H9 (cell line): ENCODE measurements at regions not wholly inside any gene's neighbourhood (a gene's known extent, or its start where the extent isn't known, plus 50 kb on each side); places are given as distances from the start of the nearest gene placed in this dataset.

Source experiments
- DNase-seq: peaks from one replicate; pipeline ENCODE4 v3.0.0-alpha.2; 2017
- H2AFZ ChIP-seq: one replicate; pipeline ENCODE4 v1.6.1; 2013; ENCODE audit warnings: mild to moderate bottlenecking, low read length, control low read depth, moderate library complexity
- H2AK5ac ChIP-seq: 2 replicates; pipeline ENCODE4 v1.6.1; 2013; ENCODE audit warnings: low read length, control low read depth, mixed read lengths; ENCODE audit not compliant: insufficient read length
- H2BK120ac ChIP-seq: one replicate; pipeline ENCODE4 v1.6.1; 2013; ENCODE audit warnings: low read depth, mild to moderate bottlenecking, low read length, control low read depth, inconsistent platforms; ENCODE audit not compliant: poor library complexity, severe bottlenecking
- H2BK12ac ChIP-seq: 2 replicates; pipeline ENCODE4 v1.6.1; 2013; ENCODE audit warnings: low read length, control low read depth, mixed read lengths, low read depth; ENCODE audit not compliant: insufficient read length
- H2BK15ac ChIP-seq: 2 replicates; pipeline ENCODE4 v1.6.1; 2013; ENCODE audit warnings: low read depth, low read length, control low read depth
- H2BK20ac ChIP-seq: one replicate; pipeline ENCODE4 v1.6.1; 2013; ENCODE audit warnings: low read depth, mild to moderate bottlenecking, low read length, control low read depth, inconsistent platforms; ENCODE audit not compliant: poor library complexity, severe bottlenecking
- H2BK5ac ChIP-seq: 2 replicates; pipeline ENCODE4 v1.6.1; 2013; ENCODE audit warnings: low read length, control low read depth, mixed read lengths; ENCODE audit not compliant: insufficient read length
- H3K14ac ChIP-seq: 2 replicates; pipeline ENCODE4 v1.6.1; 2013; ENCODE audit warnings: low read length, control low read depth; ENCODE audit not compliant: insufficient read depth
- H3K18ac ChIP-seq: 2 replicates; pipeline ENCODE4 v1.6.1; 2013; ENCODE audit warnings: low read depth, mild to moderate bottlenecking, mixed read lengths, low read length, control low read depth; ENCODE audit not compliant: insufficient read length
- H3K23ac ChIP-seq: 2 replicates; pipeline ENCODE4 v1.6.1; 2013; ENCODE audit warnings: low read length, control low read depth, mixed read lengths, low read depth; ENCODE audit not compliant: insufficient read length
- H3K23me2 ChIP-seq: 2 replicates; pipeline ENCODE4 v1.6.1; 2013; ENCODE audit warnings: low read depth, mild to moderate bottlenecking, mixed read lengths, low read length, control low read depth; ENCODE audit not compliant: insufficient read length, poor library complexity, severe bottlenecking
- H3K27ac ChIP-seq: 2 replicates; pipeline ENCODE4 v1.5.1; 2013; ENCODE audit warnings: low read length, control low read depth, mixed read lengths, low read depth; ENCODE audit not compliant: insufficient read length
- H3K27me3 ChIP-seq: 2 replicates; pipeline ENCODE4 v1.6.1; 2013; ENCODE audit warnings: low read length, control low read depth, inconsistent platforms; ENCODE audit not compliant: insufficient read depth
- H3K4ac ChIP-seq: 2 replicates; pipeline ENCODE4 v1.6.1; 2013; ENCODE audit warnings: low read depth, mild to moderate bottlenecking, control low read depth, inconsistent platforms, low read length, moderate library complexity
- H3K4me1 ChIP-seq: 2 replicates; pipeline ENCODE4 v1.6.1; 2013; ENCODE audit warnings: low read length, control low read depth, inconsistent platforms; ENCODE audit not compliant: insufficient read depth
- H3K4me2 ChIP-seq: 2 replicates; pipeline ENCODE4 v1.6.1; 2013; ENCODE audit warnings: low read length, control low read depth, mixed read lengths; ENCODE audit not compliant: insufficient read length, insufficient read depth
- H3K56ac ChIP-seq: 2 replicates; pipeline ENCODE4 v1.6.1; 2013; ENCODE audit warnings: low read depth, mild to moderate bottlenecking, mixed read lengths, low read length, control low read depth; ENCODE audit not compliant: insufficient read length
- H3K79me1 ChIP-seq: 2 replicates; pipeline ENCODE4 v1.6.1; 2013; ENCODE audit warnings: low read depth, mild to moderate bottlenecking, moderate library complexity, low read length, control low read depth, inconsistent platforms; ENCODE audit not compliant: insufficient read depth, poor library complexity, severe bottlenecking
- H3K79me2 ChIP-seq: 2 replicates; pipeline ENCODE4 v1.6.1; 2013; ENCODE audit warnings: low read length, control low read depth, inconsistent platforms; ENCODE audit not compliant: insufficient read depth
- H3K9ac ChIP-seq: 2 replicates; pipeline ENCODE4 v1.6.1; 2013; ENCODE audit warnings: low read length, control low read depth, mixed read lengths; ENCODE audit not compliant: insufficient read length; ENCODE audit errors: extremely low read depth
- H3K9me3 ChIP-seq: one replicate; pipeline ENCODE4 v1.6.1; 2013; ENCODE audit warnings: low read depth, low read length, inconsistent platforms; ENCODE audit not compliant: control insufficient read depth
- H3T11ph ChIP-seq: one replicate; pipeline ENCODE4 v1.6.1; 2013; ENCODE audit warnings: mild to moderate bottlenecking, low read length, control low read depth, inconsistent platforms
- H4K20me1 ChIP-seq: one replicate; pipeline ENCODE4 v1.6.1; 2013; ENCODE audit not compliant: control insufficient read depth, insufficient read length, insufficient read depth
- H4K5ac ChIP-seq: 2 replicates; pipeline ENCODE4 v1.6.1; 2013; ENCODE audit warnings: low read depth, mild to moderate bottlenecking, mixed read lengths, low read length, control low read depth; ENCODE audit not compliant: insufficient read length
- H4K8ac ChIP-seq: replicated peaks from 2 replicates; pipeline ENCODE4 v1.6.1; 2013; ENCODE audit warnings: low read length, control low read depth, mixed read lengths, low read depth; ENCODE audit not compliant: insufficient read length
- H4K91ac ChIP-seq: 2 replicates; pipeline ENCODE4 v1.6.1; 2013; ENCODE audit warnings: low read depth, mild to moderate bottlenecking, moderate library complexity, mixed read lengths, low read length, control low read depth; ENCODE audit not compliant: insufficient read length
- H3K27ac Mint-ChIP-seq, 3 experiments: 2 replicates in 2 of 3; 3 replicates in 1 of 3; pipeline ENCODE4 v1.8.0; 2020 to 2021; ENCODE audit warnings: mixed read lengths in 3 of 3, mild to moderate bottlenecking in 1 of 3, moderate library complexity in 1 of 3
- H3K27me3 Mint-ChIP-seq: 2 replicates; pipeline ENCODE4 v1.8.0; 2021; ENCODE audit warnings: low read depth, mild to moderate bottlenecking, moderate library complexity, mixed read lengths
- H3K36me3 Mint-ChIP-seq, 3 experiments: 2 replicates in 2 of 3; 3 replicates in 1 of 3; pipeline ENCODE4 v1.8.0; 2020 to 2021; ENCODE audit warnings: low read depth in 3 of 3, mixed read lengths in 3 of 3; ENCODE audit not compliant: insufficient read depth in 1 of 3
- H3K4me1 Mint-ChIP-seq, 2 experiments: 2 replicates each; pipeline ENCODE4 v1.8.0; 2020; ENCODE audit warnings: mixed read lengths in 2 of 2
- H3K4me3 Mint-ChIP-seq, 2 experiments: 2 replicates in 1 of 2; 3 replicates in 1 of 2; pipeline ENCODE4 v1.8.0; 2020 to 2021; ENCODE audit warnings: mild to moderate bottlenecking in 2 of 2, mixed read lengths in 2 of 2, moderate library complexity in 1 of 2
- H3K9me3 Mint-ChIP-seq, 2 experiments: 2 replicates in 1 of 2; 3 replicates in 1 of 2; pipeline ENCODE4 v1.8.0; 2020; ENCODE audit warnings: mild to moderate bottlenecking in 2 of 2, mixed read lengths in 2 of 2, moderate library complexity in 1 of 2
- CTCF ChIP-seq: fragments of 200-600 bp; sonication (generic); conservative IDR thresholded peaks from 3 replicates; pipeline ENCODE4 v1.8.0; 2021; ENCODE audit warnings: antibody characterized with exemption, mild to moderate bottlenecking
- WGBS: extraction: QIAGEN DNeasy Blood & Tissue Kit; methylation state at CpG from one replicate; pipeline ENCODE4 v1.1.7; 2013; ENCODE audit warnings: missing lambda C conversion rate, low lambda C conversion rate, mixed read lengths; ENCODE audit not compliant: insufficient read length; ENCODE audit errors: extremely low coverage; 5-methylcytosine and 5-hydroxymethylcytosine counted together

DNA sequence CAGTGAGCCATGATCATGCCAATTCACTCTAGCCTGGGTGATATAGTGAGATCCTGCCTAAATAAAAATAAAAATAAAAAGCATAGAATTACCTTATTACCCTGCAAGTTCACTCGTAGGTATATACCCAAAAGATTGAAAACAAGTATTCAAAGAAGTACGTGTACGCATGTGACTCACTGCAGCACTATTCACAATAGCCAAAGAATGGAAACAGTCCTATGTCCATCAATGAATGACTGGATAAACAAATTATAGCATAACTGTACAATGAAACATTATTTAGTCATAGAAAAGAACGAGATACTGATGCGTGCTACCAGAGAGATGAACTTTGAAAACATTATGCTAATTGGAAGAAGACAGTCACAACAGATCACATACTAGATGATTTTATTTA lies 204.6 kb upstream of the DIAPH2 start:
- Histone ChIP-seq H3K4ac (no peak overlapping the region), H3T11ph (no peak overlapping the region), H4K5ac (no peak overlapping the region), H3K79me2 (no peaks in the 10 kb centered on the region), H3K14ac (no peak overlapping the region), H3K9ac (no peak overlapping the region), H3K9me3 (no peaks in the 10 kb centered on the region), H4K8ac (no peak overlapping the region), H2AFZ (no peak overlapping the region), H2BK120ac (no peak overlapping the region), H2BK20ac (no peak overlapping the region), H2BK15ac (no peak overlapping the region), H2AK5ac (no peak overlapping the region), H3K23ac (no peak overlapping the region), H3K27me3 (no peaks in the 10 kb centered on the region), H2BK5ac (no peak overlapping the region), H3K18ac (no peak overlapping the region), H3K4me2 (no peak overlapping the region), H3K23me2 (no peaks in the 10 kb centered on the region), H2BK12ac (no peak overlapping the region), H3K27ac (no peak overlapping the region), H4K20me1 (no peaks in the 10 kb centered on the region), H3K79me1 (no peaks in the 10 kb centered on the region), H3K56ac (no peak overlapping the region), H3K4me1 (peaks cover 5% of the 10 kb centered on the region; the same call in 1 of the 2 replicates), H4K91ac (no peak overlapping the region)
- Mint-ChIP-seq H3K4me1 (peaks cover 26 to 27% of the 10 kb centered on the region in 2 experiments), H3K4me3 (no peak overlapping the region), H3K36me3 (peaks cover 0 to 14% (median 13%) of the 10 kb centered on the region in 3 experiments; a peak in 5 of 7 replicates), H3K27me3 (no peaks in the 10 kb centered on the region), H3K27ac (no peak overlapping the region), H3K9me3 (peaks cover 0 to 12% of the 10 kb centered on the region in 2 experiments; a peak in 3 of 5 replicates)
- DNase-seq, result no peak
- TF ChIP-seq CTCF, result no peak
- no CpG with 5 or more reads among the region's 5 CpGs for WGBS
